ENCODE measurements at regions not wholly inside any gene's neighbourhood (a gene's known extent, or its start where the extent isn't known, plus 50 kb on each side); places are given as distances from the start of the nearest gene placed in this dataset.
"Not testable (repeated sequence)": the region's sequence is repeated elsewhere in the genome, so short reads cannot be mapped to it uniquely, and the experiment has no call there.

DNA sequence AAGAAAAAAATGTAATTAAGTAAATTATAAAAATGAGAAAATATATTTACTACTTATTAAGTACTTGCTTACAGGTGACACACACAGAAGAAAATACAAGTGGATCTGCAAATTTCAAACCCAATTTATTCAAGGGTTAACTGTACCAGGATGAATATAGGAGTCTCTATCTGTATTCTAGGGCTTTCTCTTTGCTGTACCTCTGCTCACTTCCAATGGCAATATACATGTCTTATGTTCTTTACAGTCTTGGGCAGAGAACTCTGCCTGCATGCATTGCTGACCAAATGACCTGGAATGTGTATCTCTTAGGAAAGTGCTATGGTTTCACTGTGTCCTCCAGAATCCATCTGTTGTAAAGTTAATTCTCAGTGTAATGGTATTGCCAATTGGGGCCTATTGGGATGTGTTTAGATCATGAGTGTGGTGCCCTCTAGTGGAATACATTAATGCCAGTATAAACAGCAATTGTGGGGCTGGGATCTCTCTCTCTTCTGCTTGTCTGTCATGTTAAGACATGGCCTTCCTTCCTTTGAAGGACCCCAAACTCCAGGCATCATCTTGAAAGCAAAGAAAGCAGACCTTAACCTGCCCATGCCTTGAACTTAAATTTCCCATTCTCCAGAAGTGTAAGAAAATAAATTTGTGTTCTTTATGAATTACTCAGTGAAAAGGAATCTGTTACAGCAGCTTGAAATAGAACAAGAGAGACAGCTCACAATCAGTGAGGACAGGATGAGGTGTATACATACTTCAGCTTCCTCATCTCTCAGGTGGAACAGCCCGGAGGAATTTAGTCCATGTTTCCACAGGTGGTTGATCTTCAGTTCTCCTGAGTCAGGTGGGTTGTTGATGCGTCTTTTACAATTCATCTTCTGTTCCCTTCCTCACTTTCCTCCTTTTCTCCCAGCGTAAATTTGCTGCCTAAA is 356.9 kb downstream of the RPIA start:
- not testable (repeated sequence) for H3K27me3 Mint-ChIP-seq (ENCODE audit: low read depth); H3K4me3 Mint-ChIP-seq; H3K27ac ChIP-seq (ENCODE audit: insufficient read length, low read depth, low read length); H2BK12ac ChIP-seq (ENCODE audit: insufficient read length, low read depth, low read length); H3K56ac ChIP-seq (ENCODE audit: insufficient read length, low read depth, low read length); H2BK15ac ChIP-seq (ENCODE audit: low read depth, low read length); DNase-seq; H3K79me1 ChIP-seq (ENCODE audit: insufficient read depth, low read depth, low read length, poor library complexity, severe bottlenecking); H3K14ac ChIP-seq (ENCODE audit: insufficient read depth, low read length); H3K4ac ChIP-seq (ENCODE audit: low read depth, low read length); H3K27ac Mint-ChIP-seq; H4K5ac ChIP-seq (ENCODE audit: insufficient read length, low read depth, low read length); H3K23ac ChIP-seq (ENCODE audit: insufficient read length, low read depth, low read length); H4K8ac ChIP-seq (replicated peaks; ENCODE audit: insufficient read length, low read depth, low read length); H2BK5ac ChIP-seq (ENCODE audit: insufficient read length, low read length); H3K4me2 ChIP-seq (ENCODE audit: insufficient read depth, insufficient read length, low read length); H3T11ph ChIP-seq (ENCODE audit: low read length); H2BK120ac ChIP-seq (ENCODE audit: low read depth, low read length, poor library complexity, severe bottlenecking); H3K4me1 Mint-ChIP-seq; H4K91ac ChIP-seq (ENCODE audit: insufficient read length, low read depth, low read length); H3K9me3 ChIP-seq (ENCODE audit: control insufficient read depth, low read depth, low read length); H3K79me2 ChIP-seq (ENCODE audit: insufficient read depth, low read length); H4K20me1 ChIP-seq (ENCODE audit: control insufficient read depth, insufficient read depth, insufficient read length); H3K4me1 ChIP-seq (ENCODE audit: insufficient read depth, low read length); H2AFZ ChIP-seq (ENCODE audit: low read length); H3K9ac ChIP-seq (ENCODE audit: extremely low read depth, insufficient read length, low read length); H2AK5ac ChIP-seq (ENCODE audit: insufficient read length, low read length); H3K36me3 Mint-ChIP-seq (ENCODE audit: insufficient read depth in 1 of 3, low read depth in 3 of 3); H2BK20ac ChIP-seq (ENCODE audit: low read depth, low read length, poor library complexity, severe bottlenecking); H3K23me2 ChIP-seq (ENCODE audit: insufficient read length, low read depth, low read length, poor library complexity, severe bottlenecking); H3K18ac ChIP-seq (ENCODE audit: insufficient read length, low read depth, low read length); H3K27me3 ChIP-seq (ENCODE audit: insufficient read depth, low read length)
- WGBS (ENCODE audit: extremely low coverage, insufficient read length, low lambda C conversion rate): no CpG with 5 or more reads among the region's 3 CpGs
- H3K9me3 Mint-ChIP-seq: peaks cover 19 to 42% of the 10 kb centered on the region in 2 experiments
- TF ChIP-seq, protein P1, sequence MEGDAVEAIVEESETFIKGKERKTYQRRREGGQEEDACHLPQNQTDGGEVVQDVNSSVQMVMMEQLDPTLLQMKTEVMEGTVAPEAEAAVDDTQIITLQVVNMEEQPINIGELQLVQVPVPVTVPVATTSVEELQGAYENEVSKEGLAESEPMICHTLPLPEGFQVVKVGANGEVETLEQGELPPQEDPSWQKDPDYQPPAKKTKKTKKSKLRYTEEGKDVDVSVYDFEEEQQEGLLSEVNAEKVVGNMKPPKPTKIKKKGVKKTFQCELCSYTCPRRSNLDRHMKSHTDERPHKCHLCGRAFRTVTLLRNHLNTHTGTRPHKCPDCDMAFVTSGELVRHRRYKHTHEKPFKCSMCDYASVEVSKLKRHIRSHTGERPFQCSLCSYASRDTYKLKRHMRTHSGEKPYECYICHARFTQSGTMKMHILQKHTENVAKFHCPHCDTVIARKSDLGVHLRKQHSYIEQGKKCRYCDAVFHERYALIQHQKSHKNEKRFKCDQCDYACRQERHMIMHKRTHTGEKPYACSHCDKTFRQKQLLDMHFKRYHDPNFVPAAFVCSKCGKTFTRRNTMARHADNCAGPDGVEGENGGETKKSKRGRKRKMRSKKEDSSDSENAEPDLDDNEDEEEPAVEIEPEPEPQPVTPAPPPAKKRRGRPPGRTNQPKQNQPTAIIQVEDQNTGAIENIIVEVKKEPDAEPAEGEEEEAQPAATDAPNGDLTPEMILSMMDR (conservative IDR thresholded peaks at IDR 0.05): peak; percentile 65

DNA sequence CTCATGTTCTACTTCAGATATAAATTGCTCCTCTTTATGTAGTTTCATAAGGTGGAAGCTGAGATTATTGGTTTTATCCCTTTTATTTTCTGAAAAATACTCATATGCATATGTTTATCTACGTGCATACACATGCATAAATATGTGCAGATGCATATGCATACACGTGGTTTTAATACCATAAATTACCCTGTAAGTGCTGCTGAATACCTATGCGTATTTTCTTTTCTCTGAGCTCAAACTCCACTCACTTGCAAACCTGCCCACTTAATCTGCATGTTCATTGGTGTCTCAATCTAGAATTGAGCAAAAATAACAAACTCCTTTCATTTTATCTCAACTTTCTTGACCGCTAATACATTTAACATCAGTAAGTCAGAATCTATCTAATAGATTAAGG is 367.1 kb downstream of the RPIA start:
- not testable (repeated sequence) for H3K9me3 ChIP-seq (ENCODE audit: control insufficient read depth, low read depth, low read length); H3K23me2 ChIP-seq (ENCODE audit: insufficient read length, low read depth, low read length, poor library complexity, severe bottlenecking); H4K8ac ChIP-seq (replicated peaks; ENCODE audit: insufficient read length, low read depth, low read length); DNase-seq; H2BK5ac ChIP-seq (ENCODE audit: insufficient read length, low read length); H3K27me3 Mint-ChIP-seq (ENCODE audit: low read depth); H3K4me3 Mint-ChIP-seq; H3K27ac ChIP-seq (ENCODE audit: insufficient read length, low read depth, low read length); H3K14ac ChIP-seq (ENCODE audit: insufficient read depth, low read length); H2AFZ ChIP-seq (ENCODE audit: low read length); H3K79me2 ChIP-seq (ENCODE audit: insufficient read depth, low read length); H2BK12ac ChIP-seq (ENCODE audit: insufficient read length, low read depth, low read length); H3K4ac ChIP-seq (ENCODE audit: low read depth, low read length); H3K23ac ChIP-seq (ENCODE audit: insufficient read length, low read depth, low read length); H3K4me1 ChIP-seq (ENCODE audit: insufficient read depth, low read length); H3K4me1 Mint-ChIP-seq; H3T11ph ChIP-seq (ENCODE audit: low read length); H4K91ac ChIP-seq (ENCODE audit: insufficient read length, low read depth, low read length); H4K5ac ChIP-seq (ENCODE audit: insufficient read length, low read depth, low read length); H3K18ac ChIP-seq (ENCODE audit: insufficient read length, low read depth, low read length); H3K9ac ChIP-seq (ENCODE audit: extremely low read depth, insufficient read length, low read length); H3K27me3 ChIP-seq (ENCODE audit: insufficient read depth, low read length); H3K27ac Mint-ChIP-seq; H3K79me1 ChIP-seq (ENCODE audit: insufficient read depth, low read depth, low read length, poor library complexity, severe bottlenecking); H2AK5ac ChIP-seq (ENCODE audit: insufficient read length, low read length); H2BK20ac ChIP-seq (ENCODE audit: low read depth, low read length, poor library complexity, severe bottlenecking); H3K56ac ChIP-seq (ENCODE audit: insufficient read length, low read depth, low read length); H2BK15ac ChIP-seq (ENCODE audit: low read depth, low read length); H3K4me2 ChIP-seq (ENCODE audit: insufficient read depth, insufficient read length, low read length); H2BK120ac ChIP-seq (ENCODE audit: low read depth, low read length, poor library complexity, severe bottlenecking); H4K20me1 ChIP-seq (ENCODE audit: control insufficient read depth, insufficient read depth, insufficient read length); H3K36me3 Mint-ChIP-seq (ENCODE audit: insufficient read depth in 1 of 3, low read depth in 3 of 3)
- peaks cover 6 to 34% of the 10 kb centered on the region in 2 experiments for H3K9me3 Mint-ChIP-seq
- no CpG with 5 or more reads among the region's 4 CpGs for WGBS (ENCODE audit: extremely low coverage, insufficient read length, low lambda C conversion rate)
